ENCODE measurements at regions not wholly inside any gene's neighbourhood (a gene's known extent, or its start where the extent isn't known, plus 50 kb on each side); places are given as distances from the start of the nearest gene placed in this dataset.

DNA sequence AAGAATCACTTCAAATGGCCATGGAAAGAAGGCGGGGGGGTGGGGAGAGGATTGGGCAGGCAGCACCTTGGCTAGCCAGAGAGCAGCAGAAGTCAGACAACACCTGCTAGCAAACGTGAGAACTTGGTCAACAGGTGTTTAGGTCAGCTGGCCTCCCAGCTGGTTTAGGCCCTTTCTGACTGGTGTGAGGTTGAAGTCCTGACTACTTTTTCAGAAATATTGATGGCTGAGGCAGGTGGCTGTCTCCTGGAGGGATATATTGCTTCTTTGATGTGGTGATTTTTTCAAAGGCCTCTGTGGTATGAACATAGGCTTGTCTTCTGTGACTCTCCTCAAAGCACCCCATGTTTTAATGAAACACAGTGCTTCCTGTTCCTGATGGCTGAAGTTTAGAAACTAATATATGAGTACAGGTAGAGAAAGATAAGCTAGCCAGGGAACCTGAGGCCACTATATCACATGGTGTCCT is 238.2 kb upstream of the SSTR1 start:
- no peak for DNase-seq (ENCODE audit: extremely low read depth, low read depth)
- TF ChIP-seq, protein P1, sequence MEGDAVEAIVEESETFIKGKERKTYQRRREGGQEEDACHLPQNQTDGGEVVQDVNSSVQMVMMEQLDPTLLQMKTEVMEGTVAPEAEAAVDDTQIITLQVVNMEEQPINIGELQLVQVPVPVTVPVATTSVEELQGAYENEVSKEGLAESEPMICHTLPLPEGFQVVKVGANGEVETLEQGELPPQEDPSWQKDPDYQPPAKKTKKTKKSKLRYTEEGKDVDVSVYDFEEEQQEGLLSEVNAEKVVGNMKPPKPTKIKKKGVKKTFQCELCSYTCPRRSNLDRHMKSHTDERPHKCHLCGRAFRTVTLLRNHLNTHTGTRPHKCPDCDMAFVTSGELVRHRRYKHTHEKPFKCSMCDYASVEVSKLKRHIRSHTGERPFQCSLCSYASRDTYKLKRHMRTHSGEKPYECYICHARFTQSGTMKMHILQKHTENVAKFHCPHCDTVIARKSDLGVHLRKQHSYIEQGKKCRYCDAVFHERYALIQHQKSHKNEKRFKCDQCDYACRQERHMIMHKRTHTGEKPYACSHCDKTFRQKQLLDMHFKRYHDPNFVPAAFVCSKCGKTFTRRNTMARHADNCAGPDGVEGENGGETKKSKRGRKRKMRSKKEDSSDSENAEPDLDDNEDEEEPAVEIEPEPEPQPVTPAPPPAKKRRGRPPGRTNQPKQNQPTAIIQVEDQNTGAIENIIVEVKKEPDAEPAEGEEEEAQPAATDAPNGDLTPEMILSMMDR (IDR thresholded peaks at IDR 0.05; ENCODE audit: low read depth, low read length, missing control alignments), result no peak
- no peak overlapping the region for H3K4me3 ChIP-seq (replicated peaks; ENCODE audit: low read depth, low read length)

DNA sequence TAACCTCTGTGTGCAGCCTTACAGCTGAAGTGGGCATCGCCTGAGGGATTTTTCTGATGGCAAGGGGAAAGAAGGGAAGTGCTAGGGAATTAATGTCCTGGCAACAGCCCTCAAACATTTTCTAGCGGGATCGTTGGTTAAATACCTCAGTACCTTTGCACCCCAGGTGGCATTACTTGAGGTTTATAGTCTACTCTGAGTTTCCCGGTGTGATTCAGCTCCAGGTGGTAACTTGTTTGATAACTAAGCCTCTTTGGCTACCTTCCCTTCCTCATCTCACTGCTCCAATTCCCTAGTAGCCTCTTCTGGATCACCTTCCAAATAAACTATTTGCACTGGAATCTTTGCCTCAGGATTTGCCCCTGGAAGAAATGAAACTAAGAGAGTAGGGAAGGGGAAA is 237.0 kb upstream of the SSTR1 start:
- TF ChIP-seq, protein P1 (IDR thresholded peaks at IDR 0.05; ENCODE audit: low read depth, low read length, missing control alignments), result no peak
- no peak for DNase-seq (ENCODE audit: extremely low read depth, low read depth)
- H3K4me3 ChIP-seq (replicated peaks; ENCODE audit: low read depth, low read length), result no peak overlapping the region

DNA sequence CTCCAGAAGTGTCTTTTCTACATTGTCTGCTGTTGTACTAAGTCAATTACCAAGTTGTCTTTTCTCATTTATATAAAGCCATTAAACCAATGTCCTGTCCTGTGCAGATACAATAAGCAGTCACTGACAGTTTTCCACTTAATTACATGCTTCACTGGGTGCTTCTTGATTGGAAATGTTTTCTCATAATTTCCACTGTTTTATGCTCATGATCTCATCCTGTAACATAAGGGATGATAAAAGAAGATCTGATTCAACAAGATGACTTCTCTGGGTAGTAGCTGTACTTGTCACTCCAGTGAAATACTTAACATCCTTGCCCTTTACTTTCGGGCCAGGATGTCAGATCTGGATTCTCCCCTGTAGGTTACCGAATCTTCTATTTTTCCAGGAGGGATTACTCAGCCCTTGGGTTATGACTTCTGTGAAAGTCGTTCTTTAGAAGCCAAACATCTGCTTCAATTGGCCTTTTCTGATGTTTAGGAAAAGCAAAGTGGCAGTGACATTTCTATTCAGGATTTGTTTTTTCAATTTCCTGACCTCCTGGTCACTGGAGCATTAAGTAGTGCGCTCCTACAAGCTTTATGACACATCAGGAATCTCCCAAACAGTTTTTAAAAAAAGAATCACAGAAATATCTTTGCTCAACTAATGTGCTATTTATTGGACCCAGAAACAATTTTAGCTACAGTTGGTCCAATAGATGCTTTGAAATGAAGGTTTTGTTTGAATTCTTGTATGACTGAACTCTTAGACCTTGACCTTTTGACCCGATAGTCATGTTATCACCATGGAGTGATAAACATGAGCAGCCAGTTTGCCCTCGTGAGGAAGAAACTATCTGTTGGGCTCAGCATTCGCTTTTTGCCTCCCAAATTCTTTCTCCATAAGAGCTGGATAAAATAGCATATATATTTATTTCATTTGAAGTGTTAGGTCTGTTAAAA is 234.5 kb upstream of the SSTR1 start:
- DNase-seq (ENCODE audit: extremely low read depth, low read depth), result no peak
- H3K4me3 ChIP-seq (replicated peaks; ENCODE audit: low read depth, low read length), result no peak overlapping the region
- TF ChIP-seq, protein P1 (IDR thresholded peaks at IDR 0.05; ENCODE audit: low read depth, low read length, missing control alignments), result no peak

DNA sequence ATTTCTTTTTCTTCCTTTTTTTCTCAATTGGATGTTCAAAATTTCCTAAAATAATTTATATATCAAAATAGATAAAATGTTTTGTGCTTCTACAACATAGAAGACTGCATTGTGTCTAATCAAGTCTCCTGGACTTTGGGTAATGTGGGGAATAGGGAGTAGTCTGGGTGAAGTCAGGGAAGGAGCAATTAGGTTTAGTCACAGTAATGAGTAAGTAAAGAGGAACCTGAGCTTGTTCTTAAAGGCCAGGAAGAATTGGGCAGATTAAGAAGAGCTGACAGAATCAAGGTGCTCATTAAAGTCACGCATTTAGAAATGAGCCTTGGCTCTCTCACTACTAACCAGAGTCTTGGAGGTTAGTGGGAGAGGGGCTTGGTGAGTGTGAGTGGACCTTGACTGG is 233.3 kb upstream of the SSTR1 start:
- DNase-seq (ENCODE audit: extremely low read depth, low read depth), result no peak
- TF ChIP-seq, protein P1 (IDR thresholded peaks at IDR 0.05; ENCODE audit: low read depth, low read length, missing control alignments), result no peak
- no peak overlapping the region for H3K4me3 ChIP-seq (replicated peaks; ENCODE audit: low read depth, low read length)

DNA sequence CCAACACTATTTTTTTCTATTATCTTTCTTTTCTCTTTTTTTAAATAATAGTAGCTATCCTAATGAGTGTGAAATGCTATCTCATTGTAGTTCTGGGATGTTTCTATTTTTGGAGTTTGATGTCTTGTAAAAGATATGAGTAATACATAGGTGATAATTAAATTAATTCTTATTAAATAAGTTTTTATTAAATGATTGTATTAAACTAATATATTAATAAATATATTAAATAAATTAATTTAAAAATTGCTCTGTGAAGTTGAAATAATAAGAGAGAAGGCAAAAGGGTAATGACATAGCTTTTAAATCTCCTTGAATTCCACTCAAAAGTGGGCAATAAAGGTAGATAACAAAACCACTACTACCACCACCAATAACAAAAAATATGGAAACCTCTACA is 230.2 kb upstream of the SSTR1 start:
- TF ChIP-seq, protein P1 (IDR thresholded peaks at IDR 0.05; ENCODE audit: low read depth, low read length, missing control alignments), result no peak
- no peak overlapping the region for H3K4me3 ChIP-seq (replicated peaks; ENCODE audit: low read depth, low read length)
- no peak for DNase-seq (ENCODE audit: extremely low read depth, low read depth)

DNA sequence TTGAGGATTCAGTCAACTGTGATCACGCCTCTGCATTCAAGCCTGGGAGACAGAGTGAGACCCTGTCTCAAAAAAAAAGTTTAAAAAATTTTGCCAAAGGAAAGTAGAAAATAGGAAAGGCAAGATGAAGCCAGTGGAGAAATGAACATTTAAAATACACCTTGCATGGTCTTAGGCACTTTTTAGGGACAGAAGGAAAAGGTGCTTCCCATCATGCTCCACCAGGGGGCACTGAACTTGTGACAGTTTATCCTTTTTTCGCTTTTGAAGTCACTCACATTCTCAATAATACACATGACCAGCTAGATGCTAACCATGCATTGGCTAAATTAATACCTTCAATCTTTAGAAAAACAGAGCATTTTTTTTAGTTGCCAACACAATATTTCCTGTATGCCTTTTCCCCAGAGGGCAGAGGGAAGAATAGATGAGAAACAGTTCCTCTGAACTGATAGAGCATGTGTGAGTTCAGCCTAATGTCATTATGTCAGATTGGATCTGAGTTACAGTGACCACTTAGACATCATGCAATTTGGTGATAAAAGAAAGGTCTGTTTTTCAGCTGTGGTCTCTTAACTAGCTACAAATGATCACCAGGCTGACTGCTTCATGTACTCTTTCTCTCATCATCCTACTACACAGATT is 221.8 kb upstream of the SSTR1 start:
- TF ChIP-seq, protein P1 (IDR thresholded peaks at IDR 0.05; ENCODE audit: low read depth, low read length, missing control alignments), result peak; percentile 81
- peak; percentile 46 for DNase-seq (ENCODE audit: extremely low read depth, low read depth)
- no peak overlapping the region for H3K4me3 ChIP-seq (replicated peaks; ENCODE audit: low read depth, low read length)

Data from HFF-Myc (cell line).